ENCODE measurements at regions not wholly inside any gene's neighbourhood (a gene's known extent, or its start where the extent isn't known, plus 50 kb on each side); places are given as distances from the start of the nearest gene placed in this dataset.
"Not testable (repeated sequence)": the region's sequence is repeated elsewhere in the genome, so short reads cannot be mapped to it uniquely, and the experiment has no call there.

GRCh38 chr4:31755751-31756150 lies 1035.6 kb downstream of the PCDH7 start:
- no peaks in the 10 kb centered on the region for H3K27me3 ChIP-seq (ENCODE audit: control insufficient read depth, insufficient read depth, low read length)
- no peak overlapping the region for H3K4me3 ChIP-seq (ENCODE audit: low read length)
- H3K4me2 ChIP-seq (ENCODE audit: low read length): no peak overlapping the region
- H3K36me3 ChIP-seq (ENCODE audit: insufficient read depth, low read length): no peaks in the 10 kb centered on the region
- H3K4me1 ChIP-seq (ENCODE audit: control insufficient read depth, insufficient read depth, low read length): no peaks in the 10 kb centered on the region
- H3K9me3 ChIP-seq (replicated peaks; ENCODE audit: low read length): no peaks in the 10 kb centered on the region
- H3K9ac ChIP-seq (ENCODE audit: low read depth, low read length): no peak overlapping the region

- Histone ChIP-seq H3K4me3 (ENCODE audit: low read length) (no peak overlapping the region), H3K36me3 (ENCODE audit: insufficient read depth, low read length) (no peaks in the 10 kb centered on the region), H3K27me3 (ENCODE audit: control insufficient read depth, insufficient read depth, low read length) (no peaks in the 10 kb centered on the region), H3K4me2 (ENCODE audit: low read length) (no peak overlapping the region), H3K9me3 (replicated peaks; ENCODE audit: low read length) (no peaks in the 10 kb centered on the region), H3K9ac (ENCODE audit: low read depth, low read length) (no peak overlapping the region), H3K4me1 (ENCODE audit: control insufficient read depth, insufficient read depth, low read length) (no peaks in the 10 kb centered on the region)
Observed at GRCh38 chr4:31768756-31769155, 1048.6 kb downstream of the PCDH7 start.

GRCh38 chr4:31783311-31783710 lies 1063.1 kb downstream of the PCDH7 start:
- Histone ChIP-seq H3K9ac (ENCODE audit: low read depth, low read length) (no peak overlapping the region), H3K4me1 (ENCODE audit: control insufficient read depth, insufficient read depth, low read length) (no peaks in the 10 kb centered on the region), H3K36me3 (ENCODE audit: insufficient read depth, low read length) (no peaks in the 10 kb centered on the region)

GRCh38 chr4:31784558-31784957 lies 1064.4 kb downstream of the PCDH7 start:
- no peak overlapping the region for H3K4me3 ChIP-seq (ENCODE audit: low read length)
- no peaks in the 10 kb centered on the region for H3K9me3 ChIP-seq (replicated peaks; ENCODE audit: low read length)
- no peak overlapping the region for H3K9ac ChIP-seq (ENCODE audit: low read depth, low read length)
- H3K4me1 ChIP-seq (ENCODE audit: control insufficient read depth, insufficient read depth, low read length): no peaks in the 10 kb centered on the region
- H3K36me3 ChIP-seq (ENCODE audit: insufficient read depth, low read length): no peaks in the 10 kb centered on the region
- H3K27me3 ChIP-seq (ENCODE audit: control insufficient read depth, insufficient read depth, low read length): no peaks in the 10 kb centered on the region
- no peak overlapping the region for H3K4me2 ChIP-seq (ENCODE audit: low read length)

More at GRCh38 chr4:31783311-31783710, 1063.1 kb downstream of the PCDH7 start:
- no peaks in the 10 kb centered on the region for H3K9me3 ChIP-seq (replicated peaks; ENCODE audit: low read length)
- H3K4me2 ChIP-seq (ENCODE audit: low read length): no peak overlapping the region
- H3K27me3 ChIP-seq (ENCODE audit: control insufficient read depth, insufficient read depth, low read length): no peaks in the 10 kb centered on the region
- no peak overlapping the region for H3K4me3 ChIP-seq (ENCODE audit: low read length)

GRCh38 chr4:31787701-31788100 lies 1067.5 kb downstream of the PCDH7 start:
- Histone ChIP-seq H3K4me1 (ENCODE audit: control insufficient read depth, insufficient read depth, low read length) (no peaks in the 10 kb centered on the region), H3K4me2 (ENCODE audit: low read length) (no peak overlapping the region), H3K9me3 (replicated peaks; ENCODE audit: low read length) (no peaks in the 10 kb centered on the region), H3K27me3 (ENCODE audit: control insufficient read depth, insufficient read depth, low read length) (no peaks in the 10 kb centered on the region), H3K4me3 (ENCODE audit: low read length) (no peak overlapping the region), H3K36me3 (ENCODE audit: insufficient read depth, low read length) (no peaks in the 10 kb centered on the region), H3K9ac (ENCODE audit: low read depth, low read length) (no peak overlapping the region)

GRCh38 chr4:31788676-31789075 lies 1068.5 kb downstream of the PCDH7 start:
- no peak overlapping the region for H3K4me3 ChIP-seq (ENCODE audit: low read length)
- no peak overlapping the region for H3K9ac ChIP-seq (ENCODE audit: low read depth, low read length)
- no peaks in the 10 kb centered on the region for H3K36me3 ChIP-seq (ENCODE audit: insufficient read depth, low read length)
- H3K27me3 ChIP-seq (ENCODE audit: control insufficient read depth, insufficient read depth, low read length): no peaks in the 10 kb centered on the region
- no peak overlapping the region for H3K4me2 ChIP-seq (ENCODE audit: low read length)
- H3K9me3 ChIP-seq (replicated peaks; ENCODE audit: low read length): no peaks in the 10 kb centered on the region
- no peaks in the 10 kb centered on the region for H3K4me1 ChIP-seq (ENCODE audit: control insufficient read depth, insufficient read depth, low read length)

GRCh38 chr4:31791666-31792065 lies 1071.5 kb downstream of the PCDH7 start:
- Histone ChIP-seq H3K27me3 (ENCODE audit: control insufficient read depth, insufficient read depth, low read length) (no peaks in the 10 kb centered on the region), H3K9me3 (replicated peaks; ENCODE audit: low read length) (no peaks in the 10 kb centered on the region)

GRCh38 chr4:31793907-31794306 lies 1073.7 kb downstream of the PCDH7 start:
- Histone ChIP-seq H3K4me3 (ENCODE audit: low read length) (no peak overlapping the region), H3K4me2 (ENCODE audit: low read length) (no peak overlapping the region), H3K9ac (ENCODE audit: low read depth, low read length) (no peak overlapping the region), H3K27me3 (ENCODE audit: control insufficient read depth, insufficient read depth, low read length) (no peaks in the 10 kb centered on the region), H3K4me1 (ENCODE audit: control insufficient read depth, insufficient read depth, low read length) (no peaks in the 10 kb centered on the region), H3K9me3 (replicated peaks; ENCODE audit: low read length) (no peaks in the 10 kb centered on the region), H3K36me3 (ENCODE audit: insufficient read depth, low read length) (no peaks in the 10 kb centered on the region)

More at GRCh38 chr4:31791666-31792065, 1071.5 kb downstream of the PCDH7 start:
- H3K4me3 ChIP-seq (ENCODE audit: low read length): no peak overlapping the region
- H3K36me3 ChIP-seq (ENCODE audit: insufficient read depth, low read length): no peaks in the 10 kb centered on the region
- H3K4me2 ChIP-seq (ENCODE audit: low read length): no peak overlapping the region
- H3K4me1 ChIP-seq (ENCODE audit: control insufficient read depth, insufficient read depth, low read length): no peaks in the 10 kb centered on the region
- no peak overlapping the region for H3K9ac ChIP-seq (ENCODE audit: low read depth, low read length)

- H3K4me1 ChIP-seq (ENCODE audit: control insufficient read depth, insufficient read depth, low read length); H3K27me3 ChIP-seq (ENCODE audit: control insufficient read depth, insufficient read depth, low read length); H3K9ac ChIP-seq (ENCODE audit: low read depth, low read length); H3K4me3 ChIP-seq (ENCODE audit: low read length); H3K36me3 ChIP-seq (ENCODE audit: insufficient read depth, low read length); H3K4me2 ChIP-seq (ENCODE audit: low read length); H3K9me3 ChIP-seq (replicated peaks; ENCODE audit: low read length): not testable (repeated sequence)
Observed at GRCh38 chr4:31797052-31797451, 1076.9 kb downstream of the PCDH7 start.

GRCh38 chr4:31803526-31804195 lies 1083.5 kb downstream of the PCDH7 start:
- H3K9me3 ChIP-seq (replicated peaks; ENCODE audit: low read length): no peaks in the 10 kb centered on the region
- no peaks in the 10 kb centered on the region for H3K36me3 ChIP-seq (ENCODE audit: insufficient read depth, low read length)
- no peak overlapping the region for H3K9ac ChIP-seq (ENCODE audit: low read depth, low read length)
- H3K4me2 ChIP-seq (ENCODE audit: low read length): no peak overlapping the region
- no peaks in the 10 kb centered on the region for H3K4me1 ChIP-seq (ENCODE audit: control insufficient read depth, insufficient read depth, low read length)
- no peaks in the 10 kb centered on the region for H3K27me3 ChIP-seq (ENCODE audit: control insufficient read depth, insufficient read depth, low read length)
- no peak overlapping the region for H3K4me3 ChIP-seq (ENCODE audit: low read length)

GRCh38 chr4:31807036-31807435 lies 1086.9 kb downstream of the PCDH7 start:
- H3K9me3 ChIP-seq (replicated peaks; ENCODE audit: low read length): no peaks in the 10 kb centered on the region
- H3K36me3 ChIP-seq (ENCODE audit: insufficient read depth, low read length): no peaks in the 10 kb centered on the region
- no peak overlapping the region for H3K9ac ChIP-seq (ENCODE audit: low read depth, low read length)
- no peaks in the 10 kb centered on the region for H3K4me1 ChIP-seq (ENCODE audit: control insufficient read depth, insufficient read depth, low read length)
- no peak overlapping the region for H3K4me2 ChIP-seq (ENCODE audit: low read length)
- no peak overlapping the region for H3K4me3 ChIP-seq (ENCODE audit: low read length)
- no peaks in the 10 kb centered on the region for H3K27me3 ChIP-seq (ENCODE audit: control insufficient read depth, insufficient read depth, low read length)

GRCh38 chr4:31844350-31844749 lies 1124.2 kb downstream of the PCDH7 start:
- no peak overlapping the region for H3K9ac ChIP-seq (ENCODE audit: low read depth, low read length)
- no peaks in the 10 kb centered on the region for H3K36me3 ChIP-seq (ENCODE audit: insufficient read depth, low read length)
- H3K4me1 ChIP-seq (ENCODE audit: control insufficient read depth, insufficient read depth, low read length): no peaks in the 10 kb centered on the region
- no peak overlapping the region for H3K4me3 ChIP-seq (ENCODE audit: low read length)
- H3K9me3 ChIP-seq (replicated peaks; ENCODE audit: low read length): no peaks in the 10 kb centered on the region
- no peak overlapping the region for H3K4me2 ChIP-seq (ENCODE audit: low read length)
- H3K27me3 ChIP-seq (ENCODE audit: control insufficient read depth, insufficient read depth, low read length): no peaks in the 10 kb centered on the region
